ENCODE measurements at regions not wholly inside any gene's neighbourhood (a gene's known extent, or its start where the extent isn't known, plus 50 kb on each side); places are given as distances from the start of the nearest gene placed in this dataset.

DNA sequence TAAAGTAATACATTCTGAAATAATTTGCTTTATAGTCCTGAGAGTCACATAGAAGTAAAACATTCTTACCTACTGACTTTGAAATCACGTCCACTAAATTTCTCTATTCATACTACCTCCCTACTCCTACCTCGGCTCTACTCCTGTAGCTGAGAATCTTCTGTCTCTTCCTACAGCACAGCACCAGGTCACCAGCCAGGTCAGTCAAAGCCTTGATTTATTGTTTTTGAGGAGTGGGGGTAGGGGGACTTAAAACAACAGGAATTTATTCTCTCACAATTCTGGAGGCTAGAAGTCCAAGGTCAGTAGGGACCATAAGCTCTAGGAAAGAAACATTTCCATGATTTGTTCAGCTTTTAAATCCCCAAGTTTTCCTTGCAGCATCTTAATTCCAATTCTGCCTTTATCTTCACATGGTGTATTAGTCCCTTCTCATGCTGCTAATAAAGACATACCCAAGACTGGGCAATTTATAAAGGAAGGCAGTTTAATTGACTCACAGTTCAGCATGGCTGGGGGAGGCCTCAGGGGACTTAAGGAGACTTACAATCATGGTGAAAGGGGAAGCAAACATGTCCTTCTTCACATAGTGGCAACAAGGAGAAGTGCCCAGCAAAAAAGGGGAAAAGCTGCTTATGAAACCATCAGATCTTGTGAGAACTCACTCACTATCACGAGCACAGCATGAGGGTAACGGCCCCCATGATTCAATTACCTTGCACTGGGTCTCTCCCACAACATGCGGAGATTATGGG is 49.6 kb upstream of the CCNG1 start:
- Mint-ChIP-seq H3K9me3 (peaks cover 4% of the 10 kb centered on the region), H3K27me3 (ENCODE audit: low read depth) (peaks cover 4% of the 10 kb centered on the region), H3K4me1 (ENCODE audit: low read depth) (no peaks in the 10 kb centered on the region), H3K27ac (no peak overlapping the region), H3K36me3 (ENCODE audit: low read depth) (no peaks in the 10 kb centered on the region), H3K4me3 (no peak overlapping the region)
- no peak for DNase-seq (ENCODE audit: low spot score)

Data from T-helper 2 cell treated with Interferon-gamma antibody and Interleukin-4, amounts not matched to agents 5 μg/mL and 100 μg/mL, for 36 hours (primary cell).